Neural cell (in vitro differentiated cells): ENCODE measurements at regions not wholly inside any gene's neighbourhood (a gene's known extent, or its start where the extent isn't known, plus 50 kb on each side); places are given as distances from the start of the nearest gene placed in this dataset.

Experiments used
- CTCF ChIP-seq: fragments of 450-650 bp; IDR thresholded peaks from 2 replicates; pipeline ENCODE4 v1.5.1; 2014; ENCODE audit warnings: antibody characterized with exemption, mild to moderate bottlenecking, moderate library complexity; ENCODE audit not compliant: poor library complexity, severe bottlenecking
- EP300 ChIP-seq: fragments of 450-650 bp; conservative IDR thresholded peaks from 2 replicates; pipeline ENCODE4 v1.6.1; 2014; ENCODE audit warnings: antibody characterized with exemption, mild to moderate bottlenecking, moderate library complexity; ENCODE audit not compliant: poor library complexity, severe bottlenecking
- POLR2AphosphoS5 ChIP-seq: IDR thresholded peaks from 2 replicates; pipeline ENCODE4 v1.6.1; 2012
- REST ChIP-seq: IDR thresholded peaks from 2 replicates; pipeline ENCODE4 v1.6.1; 2012; ENCODE audit warnings: borderline replicate concordance
- SMC3 ChIP-seq: fragments of 450-650 bp; conservative IDR thresholded peaks from 2 replicates; pipeline ENCODE4 v1.6.1; 2014; ENCODE audit warnings: antibody characterized with exemption, mild to moderate bottlenecking, moderate library complexity; ENCODE audit not compliant: poor library complexity
- TAF1 ChIP-seq: IDR thresholded peaks from 2 replicates; pipeline ENCODE4 v1.6.1; 2012; ENCODE audit warnings: low read depth

GRCh38 chr2:12548906-12549305, 167.8 kb upstream of the TRIB2 start:
- TF ChIP-seq POLR2AphosphoS5 (no peak), CTCF (no peak), EP300 (no peak), TAF1 (no peak), REST (no peak), SMC3 (no peak)
